ENCODE measurements at regions not wholly inside any gene's neighbourhood (a gene's known extent, or its start where the extent isn't known, plus 50 kb on each side); places are given as distances from the start of the nearest gene placed in this dataset.
A peak's percentile ranks its signal among the peaks of the same experiment; 100 is the strongest.

- TF ChIP-seq, protein P1, sequence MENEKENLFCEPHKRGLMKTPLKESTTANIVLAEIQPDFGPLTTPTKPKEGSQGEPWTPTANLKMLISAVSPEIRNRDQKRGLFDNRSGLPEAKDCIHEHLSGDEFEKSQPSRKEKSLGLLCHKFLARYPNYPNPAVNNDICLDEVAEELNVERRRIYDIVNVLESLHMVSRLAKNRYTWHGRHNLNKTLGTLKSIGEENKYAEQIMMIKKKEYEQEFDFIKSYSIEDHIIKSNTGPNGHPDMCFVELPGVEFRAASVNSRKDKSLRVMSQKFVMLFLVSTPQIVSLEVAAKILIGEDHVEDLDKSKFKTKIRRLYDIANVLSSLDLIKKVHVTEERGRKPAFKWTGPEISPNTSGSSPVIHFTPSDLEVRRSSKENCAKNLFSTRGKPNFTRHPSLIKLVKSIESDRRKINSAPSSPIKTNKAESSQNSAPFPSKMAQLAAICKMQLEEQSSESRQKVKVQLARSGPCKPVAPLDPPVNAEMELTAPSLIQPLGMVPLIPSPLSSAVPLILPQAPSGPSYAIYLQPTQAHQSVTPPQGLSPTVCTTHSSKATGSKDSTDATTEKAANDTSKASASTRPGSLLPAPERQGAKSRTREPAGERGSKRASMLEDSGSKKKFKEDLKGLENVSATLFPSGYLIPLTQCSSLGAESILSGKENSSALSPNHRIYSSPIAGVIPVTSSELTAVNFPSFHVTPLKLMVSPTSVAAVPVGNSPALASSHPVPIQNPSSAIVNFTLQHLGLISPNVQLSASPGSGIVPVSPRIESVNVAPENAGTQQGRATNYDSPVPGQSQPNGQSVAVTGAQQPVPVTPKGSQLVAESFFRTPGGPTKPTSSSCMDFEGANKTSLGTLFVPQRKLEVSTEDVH (IDR thresholded peaks at IDR 0.05; ENCODE audit: low read depth, partially characterized antibody), result no peak
- no peak for TF ChIP-seq YY1 (IDR thresholded peaks at IDR 0.05; ENCODE audit: low read depth, low read length)
- no peak for TF ChIP-seq YBX1 (IDR thresholded peaks at IDR 0.05)
- TF ChIP-seq ETV6 (conservative IDR thresholded peaks at IDR 0.05 in 1 of 2, IDR thresholded peaks at IDR 0.05 in 1 of 2; ENCODE audit: borderline replicate concordance in 1 of 2, low read depth in 1 of 2), result no peak
- TF ChIP-seq NR2F1 (conservative IDR thresholded peaks at IDR 0.05), result peak; percentile 20; the same call in 1 of the 2 replicates
- TF ChIP-seq LARP7 (IDR thresholded peaks at IDR 0.05), result no peak
- no peak for TF ChIP-seq MEF2B (IDR thresholded peaks at IDR 0.05; ENCODE audit: partially characterized antibody, poor library complexity, severe bottlenecking)
- no peak for TF ChIP-seq JUNB (IDR thresholded peaks at IDR 0.05)
- TF ChIP-seq, protein P2, sequence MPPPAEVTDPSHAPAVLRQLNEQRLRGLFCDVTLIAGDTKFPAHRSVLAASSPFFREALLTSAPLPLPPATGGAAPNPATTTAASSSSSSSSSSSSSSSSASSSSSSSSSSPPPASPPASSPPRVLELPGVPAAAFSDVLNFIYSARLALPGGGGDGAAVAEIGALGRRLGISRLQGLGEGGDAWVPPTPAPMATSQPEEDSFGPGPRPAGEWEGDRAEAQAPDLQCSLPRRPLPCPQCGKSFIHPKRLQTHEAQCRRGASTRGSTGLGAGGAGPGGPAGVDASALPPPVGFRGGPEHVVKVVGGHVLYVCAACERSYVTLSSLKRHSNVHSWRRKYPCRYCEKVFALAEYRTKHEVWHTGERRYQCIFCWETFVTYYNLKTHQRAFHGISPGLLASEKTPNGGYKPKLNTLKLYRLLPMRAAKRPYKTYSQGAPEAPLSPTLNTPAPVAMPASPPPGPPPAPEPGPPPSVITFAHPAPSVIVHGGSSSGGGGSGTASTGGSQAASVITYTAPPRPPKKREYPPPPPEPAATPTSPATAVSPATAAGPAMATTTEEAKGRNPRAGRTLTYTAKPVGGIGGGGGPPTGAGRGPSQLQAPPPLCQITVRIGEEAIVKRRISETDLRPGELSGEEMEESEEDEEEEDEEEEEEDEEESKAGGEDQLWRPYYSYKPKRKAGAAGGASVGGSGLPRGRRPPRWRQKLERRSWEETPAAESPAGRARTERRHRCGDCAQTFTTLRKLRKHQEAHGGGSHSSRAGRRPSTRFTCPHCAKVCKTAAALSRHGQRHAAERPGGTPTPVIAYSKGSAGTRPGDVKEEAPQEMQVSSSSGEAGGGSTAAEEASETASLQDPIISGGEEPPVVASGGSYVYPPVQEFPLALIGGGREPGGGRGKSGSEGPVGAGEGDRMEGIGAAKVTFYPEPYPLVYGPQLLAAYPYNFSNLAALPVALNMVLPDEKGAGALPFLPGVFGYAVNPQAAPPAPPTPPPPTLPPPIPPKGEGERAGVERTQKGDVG (CRISPR knock-in tag; IDR thresholded peaks at IDR 0.05), result no peak
- no peak for TF ChIP-seq IKZF1 (conservative IDR thresholded peaks at IDR 0.05)
- no peak for TF ChIP-seq IRF4 (IDR thresholded peaks at IDR 0.05; ENCODE audit: low read depth, low read length)
- no peak for TF ChIP-seq POLR2AphosphoS2 (IDR thresholded peaks at IDR 0.05; ENCODE audit: low read depth, low read length)
- TF ChIP-seq MTA2 (IDR thresholded peaks at IDR 0.05; ENCODE audit: low read depth), result peak; percentile 27; the same call in 1 of the 2 replicates
- TF ChIP-seq SPI1 (IDR thresholded peaks at IDR 0.05; ENCODE audit: borderline replicate concordance, insufficient read depth, low read depth, low read length), result peak; percentile 89
- TF ChIP-seq CHD2 (IDR thresholded peaks at IDR 0.05; ENCODE audit: borderline replicate concordance, low read depth, low read length), result no peak
- no peak for TF ChIP-seq HDAC2 (IDR thresholded peaks at IDR 0.05)
- TF ChIP-seq SUPT20H (IDR thresholded peaks at IDR 0.05; ENCODE audit: borderline replicate concordance, control insufficient read depth, low read depth, low read length), result no peak
- TF ChIP-seq ZNF24 (IDR thresholded peaks at IDR 0.05), result peak; percentile 45; the same call in 1 of the 2 replicates
- TF ChIP-seq TAF1 (IDR thresholded peaks at IDR 0.05; ENCODE audit: borderline replicate concordance, low read depth, low read length), result no peak
- TF ChIP-seq ASH2L (IDR thresholded peaks at IDR 0.05; ENCODE audit: borderline replicate concordance, low read depth), result 0 out of 2 replicates have a peak, but pooled peaks have one; percentile 41
- TF ChIP-seq MXI1 (IDR thresholded peaks at IDR 0.05; ENCODE audit: low read depth, low read length), result no peak
- TF ChIP-seq, protein P3, sequence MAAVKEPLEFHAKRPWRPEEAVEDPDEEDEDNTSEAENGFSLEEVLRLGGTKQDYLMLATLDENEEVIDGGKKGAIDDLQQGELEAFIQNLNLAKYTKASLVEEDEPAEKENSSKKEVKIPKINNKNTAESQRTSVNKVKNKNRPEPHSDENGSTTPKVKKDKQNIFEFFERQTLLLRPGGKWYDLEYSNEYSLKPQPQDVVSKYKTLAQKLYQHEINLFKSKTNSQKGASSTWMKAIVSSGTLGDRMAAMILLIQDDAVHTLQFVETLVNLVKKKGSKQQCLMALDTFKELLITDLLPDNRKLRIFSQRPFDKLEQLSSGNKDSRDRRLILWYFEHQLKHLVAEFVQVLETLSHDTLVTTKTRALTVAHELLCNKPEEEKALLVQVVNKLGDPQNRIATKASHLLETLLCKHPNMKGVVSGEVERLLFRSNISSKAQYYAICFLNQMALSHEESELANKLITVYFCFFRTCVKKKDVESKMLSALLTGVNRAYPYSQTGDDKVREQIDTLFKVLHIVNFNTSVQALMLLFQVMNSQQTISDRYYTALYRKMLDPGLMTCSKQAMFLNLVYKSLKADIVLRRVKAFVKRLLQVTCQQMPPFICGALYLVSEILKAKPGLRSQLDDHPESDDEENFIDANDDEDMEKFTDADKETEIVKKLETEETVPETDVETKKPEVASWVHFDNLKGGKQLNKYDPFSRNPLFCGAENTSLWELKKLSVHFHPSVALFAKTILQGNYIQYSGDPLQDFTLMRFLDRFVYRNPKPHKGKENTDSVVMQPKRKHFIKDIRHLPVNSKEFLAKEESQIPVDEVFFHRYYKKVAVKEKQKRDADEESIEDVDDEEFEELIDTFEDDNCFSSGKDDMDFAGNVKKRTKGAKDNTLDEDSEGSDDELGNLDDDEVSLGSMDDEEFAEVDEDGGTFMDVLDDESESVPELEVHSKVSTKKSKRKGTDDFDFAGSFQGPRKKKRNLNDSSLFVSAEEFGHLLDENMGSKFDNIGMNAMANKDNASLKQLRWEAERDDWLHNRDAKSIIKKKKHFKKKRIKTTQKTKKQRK (IDR thresholded peaks at IDR 0.05; ENCODE audit: low read depth, low read length), result no peak
- no peak for TF ChIP-seq GABPA (IDR thresholded peaks at IDR 0.05; ENCODE audit: low read depth)
Observed at GRCh38 chr17:12421646-12422306, 243.9 kb upstream of the MYOCD start (continued).

Data from GM12878 (cell line).